Thyroid gland (tissue), 4 donors: ENCODE measurements at regions not wholly inside any gene's neighbourhood (a gene's known extent, or its start where the extent isn't known, plus 50 kb on each side); places are given as distances from the start of the nearest gene placed in this dataset.

ENCODE experiments used
- DNase-seq, 2 donors: peaks; one replicate each; pipeline ENCODE4 v3.0.0-alpha.2; 2019
- H3K27ac ChIP-seq, 3 donors: fragments of 200-600 bp; sonication (generic); 1 replicate in 2 of 3; 2 replicates in 1 of 3; pipeline ENCODE4 v1.5.1; 2016 to 2019; ENCODE audit warnings: mild to moderate bottlenecking in 1 of 3, moderate library complexity in 1 of 3
- H3K27me3 ChIP-seq: fragments of 200-600 bp; sonication (generic); one replicate; pipeline ENCODE4 v1.5.1; 2019
- H3K36me3 ChIP-seq, 2 donors: fragments of 200-600 bp; sonication (generic); one replicate each; pipeline ENCODE4 v1.5.1; 2016 to 2019
- H3K4me1 ChIP-seq, 2 donors: fragments of 200-600 bp; sonication (generic); one replicate each; pipeline ENCODE4 v1.5.1; 2017 to 2019
- H3K4me3 ChIP-seq, 3 donors: fragments of 200-600 bp; sonication (generic); replicated peaks in 1 of 3; 1 replicate in 2 of 3; 2 replicates in 1 of 3; pipeline ENCODE4 v1.5.1; 2016; ENCODE audit warnings: mild to moderate bottlenecking in 1 of 3
- H3K9me3 ChIP-seq: fragments of 200-600 bp; sonication (generic); one replicate; pipeline ENCODE4 v1.5.1; 2017
- POLR2A ChIP-seq, 2 donors: fragments of 450-650 bp; IDR thresholded peaks; one replicate each; pipeline ENCODE4 v1.6.1; 2017; ENCODE audit warnings: antibody characterized with exemption in 2 of 2, mild to moderate bottlenecking in 2 of 2, moderate library complexity in 1 of 2
- WGBS, 2 donors: methylation state at CpG; one replicate each; pipeline ENCODE4 v1.1.5; 2017; 5-methylcytosine and 5-hydroxymethylcytosine counted together
- intact Hi-C: fragments of 100-400 bp; cut with DNase I; formaldehyde crosslinking; loops from one replicate; pipeline ENCODE4 v1.15.1; 2023
- TF ChIP-seq, protein P1 (sequence below), 6 experiments: fragments of 200-600 bp in 3 of 6; fragments of 450-650 bp in 3 of 6; sonication (generic) in 3 of 6; IDR thresholded peaks; one replicate each; pipeline ENCODE4 v1.5.1; 2016 to 2019; ENCODE audit warnings: antibody characterized with exemption in 6 of 6, mild to moderate bottlenecking in 2 of 6, inconsistent platforms in 1 of 6, moderate library complexity in 1 of 6

DNA sequence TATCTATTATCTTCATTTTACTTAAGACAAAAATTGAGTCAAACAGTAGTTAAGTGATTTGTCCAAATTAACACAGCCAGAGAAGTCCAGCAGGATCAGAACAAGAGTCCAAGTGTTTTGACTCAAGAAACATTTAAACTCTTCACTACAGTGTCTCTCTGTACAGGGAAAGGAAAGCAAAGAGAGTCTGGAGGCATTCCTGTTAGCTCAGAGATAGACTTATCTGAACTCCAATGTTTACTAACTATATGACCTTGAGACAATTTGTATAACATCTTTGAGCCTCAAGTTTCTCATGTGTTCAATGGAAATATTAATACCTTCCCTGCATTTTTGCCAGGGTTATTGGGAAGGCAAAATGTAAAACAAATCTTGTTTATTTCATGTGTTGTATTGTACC, 849.1 kb downstream of the DIPK2A start:
- no peak for DNase-seq
- Histone ChIP-seq H3K4me1 (no peaks in the 10 kb centered on the region), H3K9me3 (no peaks in the 10 kb centered on the region), H3K27me3 (no peaks in the 10 kb centered on the region), H3K36me3 (no peaks in the 10 kb centered on the region), H3K27ac (no peak overlapping the region), H3K4me3 (no peak overlapping the region)
- TF ChIP-seq, protein P1, sequence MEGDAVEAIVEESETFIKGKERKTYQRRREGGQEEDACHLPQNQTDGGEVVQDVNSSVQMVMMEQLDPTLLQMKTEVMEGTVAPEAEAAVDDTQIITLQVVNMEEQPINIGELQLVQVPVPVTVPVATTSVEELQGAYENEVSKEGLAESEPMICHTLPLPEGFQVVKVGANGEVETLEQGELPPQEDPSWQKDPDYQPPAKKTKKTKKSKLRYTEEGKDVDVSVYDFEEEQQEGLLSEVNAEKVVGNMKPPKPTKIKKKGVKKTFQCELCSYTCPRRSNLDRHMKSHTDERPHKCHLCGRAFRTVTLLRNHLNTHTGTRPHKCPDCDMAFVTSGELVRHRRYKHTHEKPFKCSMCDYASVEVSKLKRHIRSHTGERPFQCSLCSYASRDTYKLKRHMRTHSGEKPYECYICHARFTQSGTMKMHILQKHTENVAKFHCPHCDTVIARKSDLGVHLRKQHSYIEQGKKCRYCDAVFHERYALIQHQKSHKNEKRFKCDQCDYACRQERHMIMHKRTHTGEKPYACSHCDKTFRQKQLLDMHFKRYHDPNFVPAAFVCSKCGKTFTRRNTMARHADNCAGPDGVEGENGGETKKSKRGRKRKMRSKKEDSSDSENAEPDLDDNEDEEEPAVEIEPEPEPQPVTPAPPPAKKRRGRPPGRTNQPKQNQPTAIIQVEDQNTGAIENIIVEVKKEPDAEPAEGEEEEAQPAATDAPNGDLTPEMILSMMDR (IDR thresholded peaks at IDR 0.05), result no peak
- TF ChIP-seq POLR2A (IDR thresholded peaks at IDR 0.05), result no peak
- intact Hi-C loops, result no loop called here

GRCh38 chr3:144821583-144821982, 850.0 kb downstream of the DIPK2A start:
- 84 to 93% methylated on average over 1 of the region's 1 CpG for WGBS, 2 donors
- no peaks in the 10 kb centered on the region for H3K4me1 ChIP-seq
- no peak for DNase-seq
- TF ChIP-seq, protein P1 (IDR thresholded peaks at IDR 0.05), result no peak
- no peak for TF ChIP-seq POLR2A (IDR thresholded peaks at IDR 0.05)
- H3K9me3 ChIP-seq, result no peaks in the 10 kb centered on the region
- H3K36me3 ChIP-seq, result no peaks in the 10 kb centered on the region
- H3K4me3 ChIP-seq, result no peak overlapping the region
- H3K27me3 ChIP-seq, result no peaks in the 10 kb centered on the region
- intact Hi-C loops, result no loop called here
- no peak overlapping the region for H3K27ac ChIP-seq

DNA sequence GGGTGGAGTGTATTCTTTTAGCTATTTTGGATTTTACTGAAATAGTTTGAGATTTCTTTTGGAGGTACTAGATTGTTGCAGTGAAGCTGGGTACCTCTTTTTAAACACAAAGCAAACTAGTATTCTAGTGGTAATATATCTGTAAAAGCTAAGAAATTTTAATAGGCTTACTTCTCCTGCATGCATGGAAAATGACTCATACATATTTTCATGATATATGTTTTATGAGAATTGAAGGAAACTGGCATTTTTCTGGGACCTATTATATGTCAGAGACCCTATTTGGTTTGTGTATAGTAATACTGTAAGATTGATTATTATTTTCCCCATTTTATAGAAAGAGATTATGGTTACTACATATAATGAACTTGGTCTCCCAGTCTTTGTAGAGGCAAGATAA, 851.0 kb downstream of the DIPK2A start:
- intact Hi-C loops, result no loop called here
- no peak for TF ChIP-seq POLR2A (IDR thresholded peaks at IDR 0.05)
- TF ChIP-seq, protein P1 (IDR thresholded peaks at IDR 0.05), result no peak
- H3K36me3 ChIP-seq, result no peaks in the 10 kb centered on the region
- H3K4me1 ChIP-seq, result no peaks in the 10 kb centered on the region
- H3K4me3 ChIP-seq, result no peak overlapping the region
- H3K27me3 ChIP-seq, result no peaks in the 10 kb centered on the region
- H3K9me3 ChIP-seq, result no peaks in the 10 kb centered on the region
- no peak overlapping the region for H3K27ac ChIP-seq
- no peak for DNase-seq

DNA sequence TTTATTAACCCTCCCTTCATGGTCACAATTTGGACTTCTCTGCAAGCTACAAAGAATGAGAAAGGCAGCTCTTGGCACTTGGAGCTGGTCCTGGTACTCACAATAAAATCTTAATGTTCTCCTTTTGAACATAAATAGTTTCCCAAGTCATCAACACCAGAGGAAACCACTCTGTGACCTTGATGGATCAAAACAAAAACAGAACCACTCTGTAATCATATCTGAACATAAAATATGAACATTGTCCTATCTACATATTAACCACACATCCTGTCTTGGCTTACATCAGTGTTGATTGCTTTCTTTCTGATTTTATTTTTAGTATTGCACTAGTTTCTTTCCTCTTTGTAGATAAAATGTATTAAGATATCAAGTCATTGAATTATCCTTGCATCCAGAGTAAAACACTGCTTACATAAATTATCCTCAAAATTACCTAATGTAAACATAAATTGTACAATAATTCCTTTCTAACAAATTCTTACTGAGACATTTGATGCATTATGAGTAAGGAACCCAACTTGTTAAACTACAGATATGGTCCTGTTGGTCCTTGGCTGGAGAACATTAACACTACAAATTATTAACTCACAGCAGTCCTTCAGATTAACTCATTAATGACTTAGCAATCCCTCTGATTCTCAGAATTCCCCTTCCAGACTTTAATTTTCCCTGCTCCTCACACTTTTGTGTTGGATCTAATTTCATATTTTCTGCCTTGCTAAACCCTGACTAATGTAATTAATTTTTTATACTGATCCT, 860.5 kb downstream of the DIPK2A start:
- no peak overlapping the region for H3K27ac ChIP-seq
- no peaks in the 10 kb centered on the region for H3K4me1 ChIP-seq
- H3K9me3 ChIP-seq, result no peaks in the 10 kb centered on the region
- H3K4me3 ChIP-seq, result no peak overlapping the region
- intact Hi-C loops, result no loop called here
- no peak for TF ChIP-seq POLR2A (IDR thresholded peaks at IDR 0.05)
- TF ChIP-seq, protein P1 (IDR thresholded peaks at IDR 0.05), result no peak
- H3K27me3 ChIP-seq, result no peaks in the 10 kb centered on the region
- no peak for DNase-seq
- no peaks in the 10 kb centered on the region for H3K36me3 ChIP-seq

GRCh38 chr3:144839991-144840390, 868.4 kb downstream of the DIPK2A start:
- no peaks in the 10 kb centered on the region for H3K36me3 ChIP-seq
- no peaks in the 10 kb centered on the region for H3K9me3 ChIP-seq
- no peak overlapping the region for H3K4me3 ChIP-seq
- no peaks in the 10 kb centered on the region for H3K4me1 ChIP-seq
- no peak for DNase-seq
- intact Hi-C loops, result no loop called here
- H3K27ac ChIP-seq, result no peak overlapping the region
- TF ChIP-seq, protein P1 (IDR thresholded peaks at IDR 0.05), result no peak
- no peak for TF ChIP-seq POLR2A (IDR thresholded peaks at IDR 0.05)
- 88 to 89% methylated on average over 2 of the region's 2 CpGs for WGBS, 2 donors
- no peaks in the 10 kb centered on the region for H3K27me3 ChIP-seq
